ENCODE measurements at regions not wholly inside any gene's neighbourhood (a gene's known extent, or its start where the extent isn't known, plus 50 kb on each side); places are given as distances from the start of the nearest gene placed in this dataset.

- no peak for ATAC-seq
- DNase-seq = no peak
- H3K27me3 ChIP-seq = no peaks in the 10 kb centered on the region
- WGBS, 4 donors = 89 to 97% (median 95%) methylated on average over 1 of the region's 1 CpG
- peaks cover 0 to 6% (median 0%) of the 10 kb centered on the region in 12 donors for H3K9me3 ChIP-seq
- no peak overlapping the region for H3K27ac ChIP-seq
- intact Hi-C loops (cut with DNase I) = no loop called here
- TF ChIP-seq CTCF (IDR thresholded peaks at IDR 0.05) = no peak
- TF ChIP-seq POLR2A (IDR thresholded peaks at IDR 0.05) = no peak
- H3K4me1 ChIP-seq = no peaks in the 10 kb centered on the region
- no peak overlapping the region for H3K4me3 ChIP-seq
- no peaks in the 10 kb centered on the region for H3K36me3 ChIP-seq
Measured at GRCh38 chr5:106854105-106854687, 816.5 kb downstream of the EFNA5 start.

- Histone ChIP-seq H3K9me3 (peaks cover 0 to 6% (median 0%) of the 10 kb centered on the region in 12 donors), H3K27me3 (no peaks in the 10 kb centered on the region), H3K4me3 (no peak overlapping the region), H3K36me3 (no peaks in the 10 kb centered on the region), H3K27ac (no peak overlapping the region), H3K4me1 (no peaks in the 10 kb centered on the region)
- intact Hi-C loops (cut with DNase I) = no loop called here
- TF ChIP-seq POLR2A (IDR thresholded peaks at IDR 0.05) (no peak), CTCF (IDR thresholded peaks at IDR 0.05) (no peak)
- no peak for DNase-seq
- WGBS, 4 donors = 92 to 95% (median 94%) methylated on average over 4 of the region's 4 CpGs
- ATAC-seq = no peak
Measured at GRCh38 chr5:106853266-106853665, 817.5 kb downstream of the EFNA5 start.

- intact Hi-C loops (cut with DNase I) = no loop called here
- no peak for ATAC-seq
- 69 to 90% (median 84%) methylated on average over 3 of the region's 3 CpGs for WGBS, 4 donors
Measured at GRCh38 chr5:106849266-106849665, 821.5 kb downstream of the EFNA5 start.

GRCh38 chr5:106843812-106844416 lies 826.8 kb downstream of the EFNA5 start:
- intact Hi-C loops (cut with DNase I) = no loop called here
- Histone ChIP-seq H3K4me1 (no peaks in the 10 kb centered on the region), H3K4me3 (no peak overlapping the region), H3K36me3 (no peaks in the 10 kb centered on the region), H3K9me3 (peaks cover 0 to 6% (median 0%) of the 10 kb centered on the region in 12 donors), H3K27me3 (no peaks in the 10 kb centered on the region), H3K27ac (no peak overlapping the region)
- DNase-seq (no peak), ATAC-seq (no peak)
- TF ChIP-seq CTCF (IDR thresholded peaks at IDR 0.05) (peak in 1 of 12 donors; percentile 16), POLR2A (IDR thresholded peaks at IDR 0.05) (no peak)
- 77 to 85% (median 79%) methylated on average over 4 of the region's 4 CpGs for WGBS, 4 donors

More at GRCh38 chr5:106849266-106849665, 821.5 kb downstream of the EFNA5 start:
- Histone ChIP-seq H3K36me3 (no peaks in the 10 kb centered on the region), H3K9me3 (no peaks in the 10 kb centered on the region), H3K27me3 (no peaks in the 10 kb centered on the region), H3K4me3 (no peak overlapping the region), H3K4me1 (no peaks in the 10 kb centered on the region), H3K27ac (no peak overlapping the region)
- no peak for TF ChIP-seq POLR2A (IDR thresholded peaks at IDR 0.05)
- TF ChIP-seq CTCF (IDR thresholded peaks at IDR 0.05) = no peak
- no peak for DNase-seq
